GDM1 (cell line): ENCODE measurements at regions not wholly inside any gene's neighbourhood (a gene's known extent, or its start where the extent isn't known, plus 50 kb on each side); places are given as distances from the start of the nearest gene placed in this dataset.
"Not testable (repeated sequence)": the region's sequence is repeated elsewhere in the genome, so short reads cannot be mapped to it uniquely, and the experiment has no call there.

Source experiments
- DNase-seq: peaks from one replicate; lab custom pipeline; 2025; lab: John Stamatoyannopoulos, UW

GRCh38 chr20:53773792-53774401 is 180.3 kb upstream of the ZNF217 start:
- DNase-seq = no peak

DNA sequence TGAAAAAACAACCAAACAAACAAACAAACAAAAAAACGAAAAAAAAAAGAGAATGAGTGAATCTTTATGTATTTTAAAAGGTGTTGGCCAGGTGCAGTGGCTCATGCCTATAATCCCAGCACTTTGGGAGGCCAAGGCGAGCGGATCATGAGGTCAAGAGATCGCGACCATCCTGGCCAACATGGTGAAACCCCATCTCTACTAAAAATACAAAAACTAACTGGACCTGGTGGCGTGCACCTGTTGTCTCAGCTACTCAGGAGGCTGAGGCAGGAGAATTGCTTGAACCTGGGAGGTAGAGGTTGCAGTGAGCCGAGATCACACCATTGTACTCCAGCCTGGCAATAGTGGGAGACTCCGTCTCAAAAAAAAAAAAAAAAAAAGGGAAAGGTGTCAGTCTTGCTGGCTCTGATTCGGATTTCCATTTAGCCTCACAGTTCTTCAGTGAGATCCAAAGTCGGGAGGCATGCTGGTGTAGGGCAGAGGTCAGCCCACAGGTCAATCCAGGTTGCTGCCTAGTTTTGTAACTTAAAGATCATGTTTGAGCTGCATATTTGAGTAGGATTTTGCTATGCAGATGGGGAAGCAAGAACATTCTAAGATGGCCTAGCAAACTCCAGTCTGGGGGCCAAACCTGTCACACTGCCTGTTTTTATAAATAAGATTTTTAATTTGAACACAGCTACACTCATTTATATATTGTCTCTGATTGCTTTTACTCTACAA is 179.6 kb upstream of the ZNF217 start:
- DNase-seq = not testable (repeated sequence)

GRCh38 chr20:53769041-53769440 is 175.4 kb upstream of the ZNF217 start:
- DNase-seq = no peak

DNA sequence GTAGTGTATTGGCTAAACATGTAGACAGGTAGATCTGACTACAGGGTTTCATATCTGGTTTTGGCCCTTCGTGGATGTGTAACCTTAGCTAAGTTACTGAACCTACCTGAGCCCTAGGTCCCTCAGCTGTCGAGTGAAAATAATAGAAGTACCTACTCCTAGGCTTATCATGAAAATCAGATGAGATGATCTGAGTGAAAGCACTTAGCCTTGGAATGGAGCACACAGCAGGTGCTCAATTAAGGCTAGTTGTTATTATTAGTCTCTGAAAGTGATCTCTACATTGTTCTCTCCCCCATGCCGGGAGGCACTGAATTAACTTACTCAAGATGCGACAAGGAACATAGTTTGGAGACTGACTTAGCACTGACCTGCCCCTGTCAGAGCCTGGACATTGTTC is 174.7 kb upstream of the ZNF217 start:
- DNase-seq = no peak

GRCh38 chr20:53767206-53767930 is 173.7 kb upstream of the ZNF217 start:
- DNase-seq = no peak

DNA sequence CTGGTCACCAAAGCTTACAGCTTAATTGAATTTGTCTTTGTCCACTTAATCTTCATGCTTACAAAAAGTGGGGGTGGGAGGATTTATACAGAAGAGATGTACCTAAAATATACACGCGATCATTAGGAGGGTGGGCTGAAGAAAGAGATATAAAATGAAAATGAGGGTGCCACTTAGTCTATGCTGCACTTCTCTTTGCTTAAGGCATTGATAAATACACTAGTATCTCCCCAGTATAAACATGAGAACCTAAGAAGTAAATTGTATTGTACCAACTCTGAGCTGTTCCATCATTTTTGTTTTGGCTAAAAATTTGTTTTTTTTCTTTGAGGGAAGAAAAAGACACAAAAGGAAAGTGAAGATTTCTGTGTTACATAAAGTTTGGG is 170.8 kb upstream of the ZNF217 start:
- DNase-seq = no peak

DNA sequence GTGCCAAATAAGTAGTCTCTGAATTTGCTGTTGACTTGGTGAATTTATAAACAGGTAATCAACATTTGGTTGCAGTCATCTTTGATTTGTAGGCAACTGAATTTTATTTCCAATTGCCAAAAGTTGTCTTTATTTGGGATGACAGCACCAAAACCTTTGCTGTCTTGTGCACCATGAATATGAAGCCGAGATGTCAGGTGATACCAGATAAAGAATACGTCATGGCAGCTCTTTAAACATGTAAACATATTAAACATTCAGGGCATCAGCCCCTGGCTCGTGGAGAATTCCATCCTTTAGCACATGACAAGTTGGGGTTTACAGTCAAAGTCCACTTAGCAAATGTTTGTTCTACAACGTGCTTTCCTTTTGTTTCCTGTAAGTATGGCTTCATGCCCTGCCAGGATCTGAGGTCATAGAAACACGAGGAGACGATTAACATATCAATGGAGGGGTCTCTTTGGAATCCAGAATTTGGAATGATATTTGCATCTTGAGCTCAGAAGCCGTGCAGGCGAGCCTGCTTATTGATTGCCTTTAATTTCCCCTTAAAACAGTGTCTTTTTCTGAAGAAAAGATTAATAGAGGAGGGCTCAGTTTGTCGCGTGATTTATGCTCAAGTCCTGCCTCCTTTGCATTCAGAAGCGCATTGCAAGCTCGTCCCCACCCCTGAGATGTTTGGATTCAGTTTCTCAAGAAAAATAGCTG is 170.2 kb upstream of the ZNF217 start:
- DNase-seq = no peak

GRCh38 chr20:53762423-53762798 is 168.8 kb upstream of the ZNF217 start:
- not testable (repeated sequence) for DNase-seq

GRCh38 chr20:53760025-53760441 is 166.4 kb upstream of the ZNF217 start:
- no peak for DNase-seq

DNA sequence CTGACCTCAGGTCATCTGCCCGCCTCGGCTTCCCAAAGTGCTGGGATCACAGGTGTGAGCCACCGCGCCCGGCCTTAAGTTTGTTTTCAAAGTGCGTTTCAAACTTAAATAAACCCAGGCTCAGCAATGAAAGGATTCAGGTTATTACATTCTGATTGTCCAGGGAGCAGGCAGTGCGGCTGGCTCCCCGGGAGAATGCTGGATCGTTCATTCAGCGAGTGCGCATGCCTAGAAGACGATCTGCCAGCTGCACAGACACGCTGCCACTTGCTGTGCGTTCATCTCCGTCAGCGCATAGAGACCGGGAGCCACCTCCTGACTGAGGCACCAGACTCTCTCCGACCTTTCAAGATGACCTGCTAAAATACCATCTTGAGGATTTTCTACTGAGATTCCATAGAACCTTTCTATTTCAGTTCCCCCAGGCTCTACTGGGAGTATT is 163.9 kb upstream of the ZNF217 start:
- no peak for DNase-seq

GRCh38 chr20:53755733-53756531 is 162.3 kb upstream of the ZNF217 start:
- DNase-seq = no peak

DNA sequence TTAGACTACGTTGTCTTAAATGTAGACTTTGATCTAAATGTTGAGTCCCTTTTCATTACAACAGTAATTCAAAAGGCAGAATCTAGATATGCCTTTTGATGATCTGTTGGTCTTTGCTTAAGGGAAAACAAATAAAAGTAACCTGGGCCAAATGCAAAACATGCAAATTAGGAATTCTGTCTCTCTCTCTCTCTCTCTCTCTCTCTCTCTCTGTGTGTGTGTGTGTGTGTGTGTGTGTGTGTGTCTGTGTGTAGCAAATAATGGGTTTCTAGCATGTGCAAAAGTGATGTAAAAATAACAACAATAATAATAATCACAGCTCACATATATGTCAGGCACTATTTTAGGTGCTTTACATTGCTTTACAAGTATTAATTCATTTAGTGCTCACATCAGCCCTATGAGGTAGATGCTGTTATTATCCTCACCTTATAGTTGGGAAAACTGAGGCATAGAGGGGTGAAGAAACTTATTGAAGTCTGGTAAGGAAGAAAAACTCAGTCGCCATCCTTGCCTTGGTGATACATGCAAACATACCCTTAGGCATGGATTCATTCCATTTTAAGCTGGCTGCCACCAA is 160.3 kb upstream of the ZNF217 start:
- no peak for DNase-seq

DNA sequence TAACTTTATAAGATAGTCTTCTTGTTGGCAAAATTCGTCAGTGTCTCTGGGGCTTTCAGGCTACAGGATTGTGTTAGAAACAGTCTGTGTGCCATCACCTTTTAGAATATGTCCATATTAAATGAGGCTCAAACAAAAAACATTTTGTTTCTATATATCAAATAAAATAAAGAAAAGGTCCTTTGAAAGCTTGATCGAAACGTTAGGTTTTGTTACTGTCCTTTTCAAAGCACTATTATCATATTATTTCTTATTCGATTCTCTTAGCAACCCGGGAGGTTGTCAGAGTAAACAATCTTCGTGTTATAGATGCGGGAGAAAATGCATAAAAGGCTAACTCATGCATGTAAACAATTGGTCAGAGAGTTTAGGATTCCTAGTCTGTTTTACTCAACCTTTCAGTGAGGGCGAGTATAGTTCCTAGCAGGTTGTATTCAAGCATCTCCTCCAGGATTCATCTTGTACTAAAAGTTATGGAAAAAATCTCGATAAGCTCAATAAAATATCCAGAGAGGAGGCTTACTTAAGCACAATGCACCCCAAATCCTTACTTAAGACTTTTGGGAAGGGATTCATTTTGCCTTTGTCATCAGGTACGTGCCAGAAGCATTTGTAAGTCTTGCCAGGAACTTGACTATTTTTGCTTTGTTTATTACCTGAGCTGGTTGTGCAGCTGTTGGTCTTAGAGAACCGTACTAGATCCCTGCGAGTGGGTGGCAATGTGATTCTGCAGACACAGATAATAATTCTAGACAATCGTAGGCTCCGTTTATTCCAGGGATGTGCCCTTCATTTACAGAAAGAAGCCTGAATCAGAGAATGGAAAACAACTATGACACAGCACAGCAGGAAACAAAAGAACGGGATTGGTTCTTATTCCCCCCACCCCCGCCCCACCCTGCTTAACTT is 159.6 kb upstream of the ZNF217 start:
- no peak for DNase-seq

- no peak for DNase-seq
Measured at GRCh38 chr20:53752583-53752970, 158.9 kb upstream of the ZNF217 start.

DNA sequence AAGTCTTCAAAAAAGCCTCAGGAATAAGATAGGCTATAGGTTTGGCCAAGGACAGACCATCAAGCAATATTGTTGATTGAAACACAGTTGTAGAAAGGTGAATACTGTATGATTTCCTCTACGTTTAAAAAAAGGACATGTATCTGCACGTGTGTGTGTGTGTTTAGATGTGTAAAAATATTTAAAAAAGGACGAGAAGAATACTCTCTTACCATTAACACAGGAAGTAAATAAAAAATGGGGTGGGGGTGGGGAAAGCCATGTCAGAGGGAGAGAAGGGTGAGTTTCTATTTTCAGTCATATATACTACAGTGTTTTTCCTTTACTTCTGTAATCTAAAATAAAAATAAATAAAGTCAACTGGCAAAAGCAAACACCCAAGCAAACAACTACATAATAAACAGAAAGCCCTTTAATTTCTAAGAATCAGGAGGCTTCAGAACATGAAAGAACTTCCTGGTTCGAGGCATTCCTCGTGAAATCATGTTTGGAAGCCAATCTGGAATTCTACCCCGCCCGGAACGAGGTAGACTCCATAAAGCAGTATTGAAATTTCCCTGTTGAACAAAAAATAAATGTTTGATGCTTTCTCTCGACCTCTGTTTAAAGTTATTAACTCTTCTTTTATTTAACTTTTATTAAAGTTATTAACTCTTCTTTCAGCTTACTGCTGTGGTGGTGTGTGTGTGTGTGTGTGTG is 158.1 kb upstream of the ZNF217 start:
- no peak for DNase-seq

DNA sequence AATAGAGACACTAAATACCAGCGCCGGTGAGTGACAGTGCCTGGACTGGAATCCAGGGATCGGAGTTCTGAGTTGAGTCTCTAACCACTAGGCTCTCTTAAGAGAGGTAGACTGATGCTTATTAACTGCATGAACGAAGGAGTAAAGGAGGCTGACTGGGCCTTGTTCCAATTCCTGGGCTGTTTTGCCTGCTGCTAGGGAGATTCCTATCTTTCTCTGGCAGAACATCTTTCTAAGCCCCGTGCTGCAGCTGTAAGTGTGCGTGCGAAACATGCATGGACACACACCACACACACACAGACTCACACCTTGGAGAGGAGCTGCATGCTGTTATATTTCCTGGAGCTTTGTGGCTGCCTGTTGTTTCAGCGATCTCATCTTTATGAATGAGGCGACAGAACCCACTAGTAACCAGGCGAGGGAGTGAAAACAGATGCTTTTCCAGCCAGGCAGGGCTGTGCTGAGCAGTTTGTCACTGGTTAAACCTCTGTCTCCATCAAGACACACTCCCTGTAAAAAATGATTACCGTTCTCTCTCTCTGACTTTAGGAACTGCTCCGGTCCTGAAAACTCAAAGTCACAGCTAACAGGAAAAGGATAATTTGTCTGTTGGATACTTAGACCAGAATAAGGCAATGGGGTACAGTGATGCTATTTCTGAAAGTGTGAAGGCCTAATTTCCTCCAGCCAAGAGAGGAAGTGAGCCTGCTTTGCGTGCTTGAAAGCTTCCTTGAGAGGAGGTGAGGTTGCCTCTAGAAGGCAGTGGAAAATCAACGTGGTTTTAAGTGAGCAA is 157.4 kb upstream of the ZNF217 start:
- peak; percentile 83 for DNase-seq

DNA sequence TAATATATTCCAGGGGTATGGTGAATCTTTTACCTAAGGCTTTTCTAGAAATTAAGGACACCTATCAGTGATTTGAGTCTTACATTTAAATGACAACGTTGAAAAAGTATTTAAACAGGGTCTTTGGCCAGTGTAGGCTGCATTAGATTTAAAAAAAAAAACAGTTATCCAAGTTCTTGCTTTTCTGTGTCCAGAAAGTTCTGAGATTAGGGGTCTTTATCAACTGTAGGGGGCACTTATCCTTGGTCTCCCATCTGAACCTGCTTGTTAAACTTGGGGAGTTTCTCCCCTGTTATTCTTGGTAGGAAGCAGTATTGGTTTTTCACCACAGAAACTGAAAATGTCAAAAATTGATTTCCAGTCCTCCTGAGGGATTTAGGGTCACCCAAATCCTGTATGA is 155.9 kb upstream of the ZNF217 start:
- no peak for DNase-seq

GRCh38 chr20:53748821-53749421 is 155.3 kb upstream of the ZNF217 start:
- no peak for DNase-seq
